B cell (primary cell): ENCODE measurements at regions not wholly inside any gene's neighbourhood (a gene's known extent, or its start where the extent isn't known, plus 50 kb on each side); places are given as distances from the start of the nearest gene placed in this dataset.

Experiments used
- ATAC-seq: fragments of 200-7000 bp; cut with Tn5 transposase; one replicate; pipeline ENCODE4 v1.10.0; 2021; ENCODE audit warnings: low read depth, mild to moderate bottlenecking, moderate number of reproducible peaks, moderate library complexity
- CTCF ChIA-PET: fragments of 350-600 bp; sonication (Branson Sonifier 250); formaldehyde crosslinking; loops from one replicate; lab custom pipeline; 2021; ENCODE audit warnings: antibody characterized with exemption, inconsistent platforms; lab: Charles Lee
- POLR2A ChIA-PET: fragments of 350-600 bp; sonication (Branson Sonifier 250); formaldehyde crosslinking; loops from one replicate; lab custom pipeline; 2021; ENCODE audit warnings: antibody characterized with exemption; lab: Charles Lee
- DNase-seq: peaks from one replicate; pipeline ENCODE4 v3.0.0; 2013
- H2AFZ ChIP-seq: 2 replicates; pipeline ENCODE4 v1.6.1; 2012; ENCODE audit warnings: mild to moderate bottlenecking, low read depth, low read length; ENCODE audit not compliant: insufficient read depth, poor library complexity, severe bottlenecking
- H3K27ac ChIP-seq, 2 donors: 1 replicate in 1 of 2; 2 replicates in 1 of 2; pipeline ENCODE4 v1.5.1; 2012 to 2013; ENCODE audit warnings: low read length in 2 of 2, mild to moderate bottlenecking in 2 of 2, moderate library complexity in 1 of 2
- H3K27me3 ChIP-seq, 4 experiments: fragments of 200-600 bp in 1 of 4; sonication (generic) in 1 of 4; replicated peaks in 1 of 4; 1 replicate in 2 of 4; 2 replicates in 2 of 4; pipeline versions ENCODE4 v1.6.1 to v1.7.0; 2013 to 2016; ENCODE audit warnings: low read length in 3 of 4, mild to moderate bottlenecking in 2 of 4, mixed read lengths in 1 of 4, moderate library complexity in 1 of 4; ENCODE audit not compliant: insufficient read depth in 4 of 4, control insufficient read depth in 3 of 4; ENCODE audit errors: control extremely low read depth in 1 of 4
- H3K36me3 ChIP-seq, 2 experiments: replicated peaks in 1 of 2; 1 replicate in 1 of 2; 2 replicates in 1 of 2; pipeline versions ENCODE4 v1.6.1 to v1.7.1; 2013; ENCODE audit warnings: low read length in 1 of 2; ENCODE audit not compliant: insufficient read depth in 2 of 2, control insufficient read depth in 1 of 2; ENCODE audit errors: control extremely low read depth in 1 of 2, extremely low read depth in 1 of 2
- H3K4me1 ChIP-seq, 2 donors: fragments of 200-600 bp in 1 of 2; sonication (generic) in 1 of 2; 1 replicate in 1 of 2; 2 replicates in 1 of 2; pipeline versions ENCODE4 v1.5.1 to v1.6.1; 2013 to 2017; ENCODE audit warnings: low read length in 2 of 2; ENCODE audit not compliant: control insufficient read depth in 2 of 2, insufficient read depth in 2 of 2
- H3K4me2 ChIP-seq: replicated peaks from 2 replicates; pipeline ENCODE3; 2012; ENCODE audit warnings: mild to moderate bottlenecking, low read depth, low read length; ENCODE audit not compliant: poor library complexity, severe bottlenecking
- H3K4me3 ChIP-seq, 5 experiments: fragments of 200-600 bp in 1 of 5; sonication (generic) in 1 of 5; 1 replicate in 3 of 5; 2 replicates in 2 of 5; pipeline versions ENCODE4 v1.5.1 to v1.7.0; 2011 to 2016; ENCODE audit warnings: low read length in 4 of 5, mild to moderate bottlenecking in 4 of 5, low read depth in 2 of 5, control low read depth in 1 of 5, moderate library complexity in 1 of 5; ENCODE audit not compliant: insufficient read depth in 1 of 5; ENCODE audit errors: control extremely low read depth in 1 of 5, extremely low read depth in 1 of 5
- H3K79me2 ChIP-seq: fragments of 200-600 bp; sonication (generic); one replicate; pipeline ENCODE4 v1.6.0; 2016; ENCODE audit warnings: low read length; ENCODE audit not compliant: control insufficient read depth, insufficient read depth
- H3K9ac ChIP-seq: fragments of 200-600 bp; sonication (generic); 2 replicates; pipeline ENCODE4 v1.6.1; 2017; ENCODE audit warnings: mild to moderate bottlenecking, low read length, moderate library complexity
- H3K9me3 ChIP-seq, 3 donors: one replicate each; pipeline versions ENCODE4 v1.6.1 to v1.7.1; 2013; ENCODE audit warnings: low read length in 2 of 3; ENCODE audit not compliant: control insufficient read depth in 2 of 3, insufficient read depth in 1 of 3; ENCODE audit errors: control extremely low read depth in 1 of 3
- H4K20me1 ChIP-seq: 2 replicates; pipeline ENCODE4 v1.6.0; 2012; ENCODE audit warnings: mild to moderate bottlenecking, low read length; ENCODE audit not compliant: insufficient read depth, control insufficient read depth, poor library complexity, severe bottlenecking
- H3K27ac Mint-ChIP-seq: one replicate; pipeline ENCODE4 v1.8.0; 2021; ENCODE audit warnings: mixed read lengths
- H3K27me3 Mint-ChIP-seq: one replicate; pipeline ENCODE4 v1.8.0; 2021; ENCODE audit warnings: mixed read lengths
- H3K4me1 Mint-ChIP-seq: one replicate; pipeline ENCODE4 v1.8.0; 2021; ENCODE audit warnings: mixed read lengths
- H3K4me3 Mint-ChIP-seq: one replicate; pipeline ENCODE4 v1.8.0; 2021; ENCODE audit warnings: mixed read lengths
- H3K9me3 Mint-ChIP-seq: one replicate; pipeline ENCODE4 v1.8.0; 2022; ENCODE audit warnings: mixed read lengths; ENCODE audit not compliant: insufficient read depth
- EZH2 ChIP-seq: IDR thresholded peaks from 2 replicates; pipeline ENCODE4 v1.6.1; 2012; ENCODE audit warnings: borderline replicate concordance, low read depth, mild to moderate bottlenecking, moderate library complexity, low read length; ENCODE audit not compliant: insufficient read depth, poor library complexity, severe bottlenecking
- WGBS: methylation state at CpG from one replicate; pipeline ENCODE4 v1.1.5; 2013; ENCODE audit warnings: missing lambda C conversion rate; ENCODE audit not compliant: insufficient coverage; 5-methylcytosine and 5-hydroxymethylcytosine counted together
- intact Hi-C: fragments of 100-400 bp; cut with micrococcal nuclease; formaldehyde crosslinking; loops from one replicate; pipeline ENCODE4 v1.10.0; 2022
- TF ChIP-seq, protein P1 (sequence below): fragments of 200-600 bp; IDR thresholded peaks from one replicate; pipeline ENCODE4 v1.8.0; 2022; ENCODE audit warnings: antibody characterized with exemption, mild to moderate bottlenecking

DNA sequence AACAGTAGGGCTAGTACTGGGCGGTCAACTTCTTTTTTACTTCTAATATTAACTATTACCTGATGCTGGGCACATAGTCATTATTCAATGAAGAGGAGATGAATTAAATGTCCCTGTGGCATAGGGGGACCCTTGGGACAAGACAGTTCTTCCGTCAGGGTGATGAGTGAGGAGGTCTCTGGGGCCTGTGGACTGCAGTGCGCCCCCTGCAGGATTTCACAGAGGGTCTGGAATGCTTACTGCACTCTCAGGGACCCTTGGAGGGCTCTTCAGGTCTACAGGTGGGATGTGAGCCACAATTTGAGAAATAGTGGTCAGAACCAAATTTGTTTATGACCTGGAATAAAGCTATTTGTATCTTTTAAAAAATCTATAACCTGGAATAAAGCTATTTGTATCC is 149.4 kb downstream of the FAM78B start:
- peaks cover 29% of the 10 kb centered on the region for H3K27me3 Mint-ChIP-seq
- POLR2A ChIA-PET, result no interaction called here
- H3K9me3 Mint-ChIP-seq, result no peaks in the 10 kb centered on the region
- peaks cover 0 to 3% (median 0%) of the 10 kb centered on the region in 3 donors for H3K9me3 ChIP-seq
- no peak overlapping the region for H3K4me2 ChIP-seq
- no peaks in the 10 kb centered on the region for H4K20me1 ChIP-seq
- H3K9ac ChIP-seq, result no peak overlapping the region
- no peak overlapping the region for H3K27ac ChIP-seq
- WGBS, result 32% methylated on average over 2 of the region's 3 CpGs
- no peak for ATAC-seq
- no peaks in the 10 kb centered on the region for H3K4me1 Mint-ChIP-seq
- no peak for TF ChIP-seq EZH2
- TF ChIP-seq, protein P1, sequence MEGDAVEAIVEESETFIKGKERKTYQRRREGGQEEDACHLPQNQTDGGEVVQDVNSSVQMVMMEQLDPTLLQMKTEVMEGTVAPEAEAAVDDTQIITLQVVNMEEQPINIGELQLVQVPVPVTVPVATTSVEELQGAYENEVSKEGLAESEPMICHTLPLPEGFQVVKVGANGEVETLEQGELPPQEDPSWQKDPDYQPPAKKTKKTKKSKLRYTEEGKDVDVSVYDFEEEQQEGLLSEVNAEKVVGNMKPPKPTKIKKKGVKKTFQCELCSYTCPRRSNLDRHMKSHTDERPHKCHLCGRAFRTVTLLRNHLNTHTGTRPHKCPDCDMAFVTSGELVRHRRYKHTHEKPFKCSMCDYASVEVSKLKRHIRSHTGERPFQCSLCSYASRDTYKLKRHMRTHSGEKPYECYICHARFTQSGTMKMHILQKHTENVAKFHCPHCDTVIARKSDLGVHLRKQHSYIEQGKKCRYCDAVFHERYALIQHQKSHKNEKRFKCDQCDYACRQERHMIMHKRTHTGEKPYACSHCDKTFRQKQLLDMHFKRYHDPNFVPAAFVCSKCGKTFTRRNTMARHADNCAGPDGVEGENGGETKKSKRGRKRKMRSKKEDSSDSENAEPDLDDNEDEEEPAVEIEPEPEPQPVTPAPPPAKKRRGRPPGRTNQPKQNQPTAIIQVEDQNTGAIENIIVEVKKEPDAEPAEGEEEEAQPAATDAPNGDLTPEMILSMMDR, result no peak
- CTCF ChIA-PET, result no interaction called here
- no peak overlapping the region for H2AFZ ChIP-seq
- H3K27ac Mint-ChIP-seq, result no peak overlapping the region
- peaks cover 0 to 5% (median 0%) of the 10 kb centered on the region in 4 experiments for H3K27me3 ChIP-seq
- H3K4me1 ChIP-seq, result no peaks in the 10 kb centered on the region
- no peak overlapping the region for H3K4me3 Mint-ChIP-seq
- no peak for DNase-seq
- intact Hi-C loops, result no loop called here
- H3K36me3 ChIP-seq, result no peaks in the 10 kb centered on the region
- no peaks in the 10 kb centered on the region for H3K79me2 ChIP-seq
- H3K4me3 ChIP-seq, result no peak overlapping the region
